ENCODE measurements at regions not wholly inside any gene's neighbourhood (a gene's known extent, or its start where the extent isn't known, plus 50 kb on each side); places are given as distances from the start of the nearest gene placed in this dataset.

- TF ChIP-seq CTCF (IDR thresholded peaks at IDR 0.05; ENCODE audit: poor library complexity, severe bottlenecking), result peak; percentile 22
- TF ChIP-seq EP300 (conservative IDR thresholded peaks at IDR 0.05; ENCODE audit: poor library complexity, severe bottlenecking), result no peak
- TF ChIP-seq TAF1 (IDR thresholded peaks at IDR 0.05; ENCODE audit: low read depth), result no peak
- no peak for TF ChIP-seq POLR2AphosphoS5 (IDR thresholded peaks at IDR 0.05)
- no peak for TF ChIP-seq SMC3 (conservative IDR thresholded peaks at IDR 0.05; ENCODE audit: poor library complexity)
- no peak for TF ChIP-seq REST (IDR thresholded peaks at IDR 0.05; ENCODE audit: borderline replicate concordance)
Measured at GRCh38 chr3:19632099-19633074, 301.6 kb downstream of the EFHB start.
